GM19025 (cell line): ENCODE measurements at regions not wholly inside any gene's neighbourhood (a gene's known extent, or its start where the extent isn't known, plus 50 kb on each side); places are given as distances from the start of the nearest gene placed in this dataset.
"Not testable (repeated sequence)": the region's sequence is repeated elsewhere in the genome, so short reads cannot be mapped to it uniquely, and the experiment has no call there.

Source experiments
- ATAC-seq: cut with Tn5 transposase; IDR thresholded peaks from one replicate; pipeline ENCODE4 v1.9.1; 2021; ENCODE audit warnings: mild to moderate bottlenecking, low read depth, moderate library complexity; ENCODE audit not compliant: unreplicated experiment

DNA sequence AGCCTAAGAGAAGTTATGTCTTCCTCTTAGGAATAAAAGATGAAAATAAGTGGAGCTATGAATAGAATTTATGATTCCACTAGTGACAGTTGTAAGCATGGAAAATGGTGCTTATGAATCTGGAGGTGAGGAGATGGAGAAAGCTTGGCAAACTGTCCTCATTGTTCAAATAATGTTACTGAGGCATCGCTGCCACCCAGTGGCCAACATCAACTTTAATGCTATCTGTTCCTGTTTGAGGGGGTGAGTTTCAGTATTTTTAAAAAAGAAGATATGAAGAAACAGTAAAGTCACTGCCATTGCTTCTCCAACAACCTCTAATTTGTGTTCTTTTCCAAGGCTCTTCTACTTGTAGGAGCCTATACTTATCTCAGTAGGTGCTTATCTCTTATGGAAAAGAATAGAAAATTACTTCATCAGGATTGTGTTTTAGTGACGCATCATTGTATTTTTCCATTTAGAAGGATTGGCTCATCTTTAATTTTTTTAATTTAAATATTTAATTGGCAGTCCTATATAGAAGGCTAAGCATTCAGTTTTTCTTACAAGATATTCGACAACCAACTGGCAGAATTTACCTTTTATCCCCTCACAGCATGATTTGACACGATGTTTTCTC is 260.4 kb upstream of the P2RY1 start:
- no peak for ATAC-seq

DNA sequence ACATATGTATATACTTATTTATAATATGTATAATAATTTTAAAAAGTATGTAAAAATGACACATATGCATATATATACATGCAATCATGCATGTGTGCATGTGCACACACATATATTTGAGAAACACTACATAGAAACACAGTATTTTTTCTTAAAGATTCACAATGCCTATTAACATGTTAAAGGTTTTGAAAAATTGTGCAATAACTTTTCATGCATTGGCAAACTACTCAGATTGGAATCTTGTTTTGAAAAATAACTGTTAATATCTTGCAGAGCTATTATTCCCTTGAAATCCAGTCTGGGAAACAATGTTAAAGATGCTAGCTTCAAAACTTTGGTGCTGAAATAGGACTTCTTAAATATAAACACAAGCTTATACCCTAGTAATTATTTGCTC is 256.2 kb upstream of the P2RY1 start:
- no peak for ATAC-seq

DNA sequence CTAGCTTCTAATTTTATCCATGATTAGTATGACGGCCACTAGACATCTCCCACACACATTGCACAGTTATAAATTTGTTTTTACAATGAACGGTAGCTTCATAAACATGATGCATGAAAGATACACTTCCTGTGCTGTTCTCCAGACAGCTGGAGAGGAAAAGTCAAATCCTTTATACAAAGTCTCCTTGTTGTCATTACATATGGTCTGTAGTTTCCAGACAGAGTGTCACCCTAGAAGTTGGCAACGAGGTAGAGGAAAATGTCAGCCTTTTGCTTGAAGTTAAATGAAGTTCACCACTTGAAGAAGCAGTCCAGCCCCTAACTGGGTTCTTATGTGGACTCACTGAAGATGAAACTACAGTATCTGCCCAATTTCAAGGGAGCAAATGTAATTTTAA is 253.0 kb upstream of the P2RY1 start:
- ATAC-seq: no peak

DNA sequence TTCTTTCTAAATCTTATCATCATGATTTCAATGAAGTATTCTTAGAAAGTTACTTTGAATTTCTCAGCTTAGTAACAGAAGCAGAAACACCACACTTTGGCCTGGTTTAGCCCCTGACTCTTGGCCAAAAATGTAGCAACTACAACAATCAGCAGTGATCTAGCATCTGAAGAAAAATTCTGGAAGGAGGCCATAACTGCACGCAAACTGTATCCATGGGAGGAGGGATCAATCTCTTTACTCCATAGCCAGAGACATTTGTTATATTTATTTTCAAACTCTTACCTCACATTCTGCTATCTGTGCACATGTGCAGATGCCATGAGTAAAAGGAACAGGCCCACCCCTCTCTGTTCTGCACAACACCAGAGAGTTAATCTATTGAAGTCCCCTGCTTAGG is 251.0 kb upstream of the P2RY1 start:
- no peak for ATAC-seq

DNA sequence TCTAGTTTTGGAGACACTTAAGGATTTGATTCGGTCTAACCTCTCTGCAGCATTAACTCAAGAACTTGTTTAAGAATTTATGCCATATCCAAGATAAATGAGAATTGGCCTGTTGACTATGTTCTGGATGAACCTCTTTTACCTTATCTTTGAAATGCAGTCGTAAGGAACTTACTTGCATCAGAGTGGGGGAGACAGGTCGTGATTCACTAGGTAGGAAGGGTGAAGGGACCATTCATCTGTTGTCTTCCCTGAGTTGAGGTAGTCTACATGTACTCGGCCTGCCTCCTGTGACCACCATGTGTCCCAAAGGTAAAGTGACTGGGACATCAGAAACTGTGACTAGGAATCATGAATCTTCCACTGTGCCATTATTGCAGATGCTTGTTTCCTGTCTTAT is 248.0 kb upstream of the P2RY1 start:
- no peak for ATAC-seq

DNA sequence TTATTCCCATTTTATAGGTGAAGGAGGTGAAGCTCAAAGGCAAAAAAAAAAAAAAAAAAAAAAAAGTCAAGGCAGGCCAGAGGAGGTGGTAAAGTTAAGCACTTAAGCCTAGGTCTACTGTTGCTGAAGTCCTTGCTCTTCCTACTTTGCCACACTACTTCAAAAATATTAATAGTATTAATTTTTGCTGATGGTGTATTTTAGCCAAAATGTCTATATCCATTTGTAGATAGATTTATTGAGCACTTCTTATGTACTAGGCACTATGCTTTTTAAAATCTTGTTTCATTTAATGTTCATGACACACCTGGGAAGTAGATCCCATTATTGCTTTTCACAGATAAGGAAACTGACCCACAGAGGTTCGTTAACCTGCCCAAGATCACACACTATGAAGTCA is 247.1 kb upstream of the P2RY1 start:
- no peak for ATAC-seq

DNA sequence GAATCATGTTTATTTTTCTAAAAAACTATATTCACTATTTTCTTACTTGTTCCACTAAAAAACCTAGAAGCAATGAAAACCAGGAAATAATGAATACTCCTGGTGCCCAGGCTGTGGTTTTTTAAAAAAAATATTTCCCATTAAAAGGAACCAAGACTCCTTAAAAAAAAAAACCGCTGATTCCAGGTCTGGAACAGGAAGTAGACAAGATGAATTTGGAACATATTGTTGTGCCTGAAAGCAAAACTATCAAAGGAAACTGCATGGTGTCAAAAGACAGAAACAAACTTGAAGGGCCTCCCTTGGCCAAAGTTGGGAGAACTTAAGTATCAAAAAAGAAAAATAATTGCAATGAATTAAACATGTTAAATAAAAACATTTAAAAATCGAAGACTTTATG is 245.3 kb upstream of the P2RY1 start:
- ATAC-seq: no peak

DNA sequence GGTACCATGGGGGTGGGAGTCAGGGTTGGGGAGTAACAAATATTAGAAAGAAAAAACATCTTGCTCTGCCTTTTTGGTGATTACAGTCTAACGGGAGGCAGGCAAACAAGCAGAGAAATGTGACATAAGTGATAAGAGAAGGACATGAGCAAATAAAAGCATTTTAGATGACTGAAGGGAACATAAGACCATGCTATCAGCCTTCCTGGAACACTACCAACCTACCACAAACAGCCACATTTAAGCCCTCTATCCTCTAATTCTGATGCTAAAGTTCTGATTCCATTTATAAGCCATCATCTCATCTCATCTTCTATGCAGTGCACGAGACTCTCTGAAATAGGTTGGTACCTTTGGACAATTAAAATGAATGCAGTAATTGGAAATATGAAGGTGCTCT is 243.4 kb upstream of the P2RY1 start:
- no peak for ATAC-seq

DNA sequence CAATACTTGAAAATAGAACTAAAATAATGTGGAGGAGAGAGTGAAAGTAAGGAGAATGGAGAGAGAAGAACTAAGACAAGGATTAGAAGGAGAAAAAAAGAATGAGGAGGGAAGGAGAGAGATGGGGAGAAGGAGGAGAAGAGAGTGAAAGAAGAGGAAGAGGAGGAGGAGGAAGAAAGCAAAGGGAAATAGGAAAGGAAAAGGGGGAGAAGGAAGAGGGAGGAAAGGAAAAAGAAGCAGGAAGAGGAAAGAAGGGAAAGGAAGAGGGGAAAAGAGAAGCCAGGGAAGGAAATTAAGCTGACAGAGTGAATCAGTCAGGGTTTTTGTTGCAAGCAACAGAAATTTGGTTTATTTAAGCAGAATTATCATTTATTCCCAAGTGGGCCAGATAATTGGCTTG is 241.7 kb upstream of the P2RY1 start:
- ATAC-seq: no peak

DNA sequence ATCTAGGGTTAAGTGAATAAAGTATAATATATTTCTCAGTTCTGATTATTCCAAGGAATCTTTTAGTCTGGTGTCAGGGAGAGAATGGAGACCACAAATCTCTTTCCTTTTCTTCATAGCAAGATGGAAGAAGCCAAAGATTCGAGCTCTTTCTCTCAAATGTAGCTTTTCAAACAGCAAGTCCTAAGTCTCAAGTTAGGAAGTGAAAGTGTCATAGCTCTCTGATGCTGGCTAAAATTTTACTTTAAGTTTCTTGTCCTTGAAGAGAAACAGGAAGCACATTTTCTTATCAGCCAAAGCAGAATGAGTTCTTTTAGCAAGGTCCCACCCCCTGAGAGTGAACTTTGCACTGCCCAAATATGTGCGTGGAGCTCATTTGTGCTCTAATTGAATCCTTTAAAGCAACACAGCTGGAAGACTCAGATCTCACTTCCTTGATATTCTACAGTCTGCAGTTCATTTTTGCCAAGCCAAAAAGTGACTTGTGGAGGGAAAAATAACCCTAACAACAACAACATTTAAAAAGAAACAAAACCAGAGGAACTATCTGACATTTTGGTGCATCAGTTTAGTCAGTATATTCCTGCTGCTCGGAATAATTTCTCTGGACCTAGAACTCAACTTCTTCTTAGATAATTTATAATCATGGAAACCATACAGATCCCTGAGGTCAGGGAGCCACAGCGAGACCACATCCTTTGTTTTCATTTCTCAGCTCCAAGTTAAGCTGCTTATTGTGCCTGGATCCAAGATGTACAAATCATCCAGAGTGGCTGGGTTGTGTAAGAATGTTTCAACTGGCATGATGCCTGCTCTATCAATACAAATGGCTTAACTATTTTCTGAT is 238.7 kb upstream of the P2RY1 start:
- peak; percentile 99 for ATAC-seq

DNA sequence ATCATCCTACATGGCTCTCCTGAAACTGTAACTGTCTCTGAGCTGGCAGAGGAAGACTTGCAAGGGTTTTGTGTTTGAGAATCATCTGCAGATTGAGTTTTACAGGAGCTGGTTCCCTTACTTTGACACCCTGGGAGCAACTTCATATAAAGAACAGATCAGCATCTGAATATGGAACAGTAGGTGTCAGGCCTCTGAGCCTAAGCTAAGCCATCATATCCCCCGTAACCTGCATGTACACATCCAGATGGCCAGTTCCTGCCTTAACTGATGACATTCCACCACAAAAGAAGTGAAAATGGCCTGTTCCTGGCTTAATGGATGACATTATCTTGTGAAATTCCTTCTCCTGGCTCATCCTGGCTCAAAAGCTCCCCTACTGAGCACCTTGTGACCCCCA is 238.1 kb upstream of the P2RY1 start:
- ATAC-seq: not testable (repeated sequence)

DNA sequence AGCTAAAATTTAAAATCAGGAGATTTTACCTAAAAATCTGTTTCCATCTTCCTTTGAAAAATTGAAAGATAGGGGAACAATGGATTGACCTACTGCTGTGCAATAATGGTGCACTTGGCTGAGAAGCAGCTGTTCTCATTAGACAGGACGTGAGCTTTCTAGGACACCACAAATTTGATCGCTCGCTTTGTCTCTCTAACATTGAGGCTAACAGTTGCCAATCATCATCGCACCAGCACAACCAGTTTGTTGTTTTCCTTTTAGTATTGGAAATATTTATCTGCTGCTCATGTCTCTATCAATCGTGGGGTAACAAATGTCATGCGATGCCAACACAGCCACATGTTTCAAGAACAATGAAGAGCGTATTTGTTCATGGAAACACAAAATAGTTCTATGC is 228.8 kb upstream of the P2RY1 start:
- ATAC-seq: no peak

DNA sequence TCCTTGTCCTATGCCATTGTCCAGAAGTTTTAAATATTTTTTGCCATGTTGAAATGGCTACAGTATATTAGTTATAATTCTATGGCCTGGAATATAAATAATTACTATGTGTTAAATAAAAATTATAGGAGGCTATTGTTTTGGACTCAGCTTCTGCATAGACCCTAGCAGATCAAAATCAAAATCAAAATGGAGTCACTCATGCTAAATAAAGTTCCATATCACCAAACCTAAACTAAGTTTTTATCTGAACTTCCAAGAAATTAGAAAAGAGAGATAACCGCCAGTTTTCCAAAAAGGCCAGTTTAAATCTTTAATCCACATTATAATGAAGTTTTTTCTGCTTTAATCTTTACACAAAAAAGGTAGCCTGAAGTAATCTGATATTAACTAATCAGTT is 227.8 kb upstream of the P2RY1 start:
- no peak for ATAC-seq

DNA sequence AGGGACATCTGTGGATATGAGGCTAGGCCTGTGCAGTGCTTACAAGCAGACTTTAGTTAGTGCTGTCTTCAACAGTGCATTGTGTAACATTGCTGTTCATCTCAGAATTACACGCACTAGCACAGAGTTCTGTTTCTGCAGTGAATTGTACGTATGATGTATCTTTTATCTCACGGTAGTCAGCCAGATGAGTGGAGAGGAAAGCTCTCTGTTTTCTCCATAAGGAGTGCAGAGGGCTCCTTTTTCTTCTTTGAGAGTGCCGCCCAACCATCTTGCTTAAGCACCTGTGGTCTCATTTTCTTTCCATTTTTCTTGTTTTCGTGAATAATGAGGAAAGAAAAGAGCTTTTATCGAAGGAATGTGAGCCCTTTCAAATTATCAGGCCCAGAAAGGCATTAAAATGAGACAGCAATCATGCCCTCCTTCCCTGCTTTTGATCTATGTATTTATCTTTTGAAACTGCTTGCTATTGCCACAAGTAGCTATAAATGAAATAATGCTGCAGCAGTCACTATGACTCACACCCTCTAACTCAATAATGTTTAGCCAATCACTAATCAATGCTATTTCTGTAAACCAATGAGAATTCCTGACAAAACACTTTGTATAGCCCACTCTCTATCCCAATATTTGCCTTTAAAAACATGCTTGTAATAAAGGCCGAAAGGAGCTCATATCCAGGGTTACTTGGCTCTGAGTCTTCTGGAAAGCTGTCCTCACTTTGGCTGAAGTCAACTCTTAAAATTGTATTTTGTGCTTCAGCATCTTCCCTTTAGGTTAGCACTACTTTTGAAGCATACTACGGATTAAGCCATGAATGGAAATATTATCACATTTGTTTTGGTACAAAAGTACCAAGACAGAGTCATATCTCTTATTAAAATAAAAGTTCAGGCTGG is 226.0 kb upstream of the P2RY1 start:
- no peak for ATAC-seq

DNA sequence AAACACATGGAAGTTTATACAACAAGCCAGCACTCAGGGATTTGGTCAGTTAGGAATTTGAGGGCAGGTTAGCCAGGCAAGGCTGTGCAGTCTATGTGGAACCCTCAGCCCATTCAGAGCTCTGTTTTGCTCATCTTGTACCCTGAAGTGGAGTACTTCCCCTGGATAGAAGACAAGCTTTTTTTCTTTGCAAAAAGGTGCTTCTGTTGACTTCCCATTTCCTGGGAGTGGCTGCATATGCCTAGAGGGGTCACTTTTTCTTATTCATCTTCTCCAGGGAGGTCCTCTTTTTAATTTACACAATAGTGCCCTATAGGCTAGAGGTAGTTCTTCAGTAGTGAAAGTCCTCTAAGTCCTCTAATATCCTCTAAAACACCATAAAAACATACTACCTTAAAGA is 225.0 kb upstream of the P2RY1 start:
- ATAC-seq: no peak

DNA sequence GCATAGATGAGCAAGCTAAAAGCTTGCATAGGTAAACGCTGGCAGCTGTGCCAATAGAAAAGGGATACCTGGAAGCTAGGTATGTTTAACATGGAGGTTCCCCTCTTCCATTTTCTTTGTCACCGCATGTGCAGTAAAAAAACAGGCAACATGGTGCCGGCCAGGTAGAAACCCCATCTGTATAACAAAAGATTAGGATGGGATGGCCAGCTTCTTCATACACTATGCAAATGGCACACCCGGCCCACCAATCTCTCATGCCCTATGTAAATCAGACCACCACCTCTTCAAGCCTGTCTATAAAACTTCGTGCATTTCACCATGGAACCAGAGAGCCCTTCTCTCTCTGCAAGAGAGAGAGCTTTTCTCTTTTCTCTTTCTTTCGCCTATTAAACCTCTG is 224.3 kb upstream of the P2RY1 start:
- ATAC-seq: no peak

DNA sequence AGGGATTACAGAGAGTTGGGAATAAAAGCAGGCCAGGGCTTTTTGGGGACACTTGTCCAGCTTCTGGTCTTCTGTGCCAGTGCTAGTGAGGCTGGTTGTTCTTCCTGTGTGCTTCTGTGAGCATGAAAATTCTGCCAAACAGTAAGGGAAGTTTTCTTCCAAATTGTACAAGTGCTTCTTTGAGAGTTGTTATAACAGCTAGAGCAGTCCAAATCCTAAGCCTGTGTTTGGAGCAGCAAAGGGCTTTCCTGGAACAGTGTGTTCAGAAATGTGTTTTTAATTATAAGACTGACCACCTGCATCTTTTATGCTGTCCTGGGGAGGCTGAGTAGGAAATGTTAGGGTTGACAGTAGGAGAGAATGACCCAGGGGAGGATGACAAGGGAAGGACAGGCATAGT is 223.0 kb upstream of the P2RY1 start:
- no peak for ATAC-seq

DNA sequence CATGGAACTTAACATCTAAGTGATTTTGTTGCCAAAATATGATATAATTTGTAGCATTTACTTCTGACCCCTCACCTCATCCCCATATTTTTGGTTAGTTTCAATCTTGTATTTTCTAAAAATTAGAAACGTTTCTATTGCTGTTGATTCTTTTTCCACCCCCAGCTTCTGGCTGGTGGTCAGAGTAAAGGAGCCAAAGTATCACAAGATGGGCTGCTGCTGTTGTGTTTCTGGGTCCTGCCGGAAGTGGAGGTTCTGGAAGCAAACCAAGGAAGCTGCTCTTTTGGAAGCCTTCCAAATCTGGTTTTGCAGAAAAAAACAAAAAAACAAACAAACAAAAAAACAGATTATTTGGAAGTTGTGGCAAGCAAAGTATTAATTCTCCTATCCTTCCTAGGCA is 221.1 kb upstream of the P2RY1 start:
- ATAC-seq: no peak

DNA sequence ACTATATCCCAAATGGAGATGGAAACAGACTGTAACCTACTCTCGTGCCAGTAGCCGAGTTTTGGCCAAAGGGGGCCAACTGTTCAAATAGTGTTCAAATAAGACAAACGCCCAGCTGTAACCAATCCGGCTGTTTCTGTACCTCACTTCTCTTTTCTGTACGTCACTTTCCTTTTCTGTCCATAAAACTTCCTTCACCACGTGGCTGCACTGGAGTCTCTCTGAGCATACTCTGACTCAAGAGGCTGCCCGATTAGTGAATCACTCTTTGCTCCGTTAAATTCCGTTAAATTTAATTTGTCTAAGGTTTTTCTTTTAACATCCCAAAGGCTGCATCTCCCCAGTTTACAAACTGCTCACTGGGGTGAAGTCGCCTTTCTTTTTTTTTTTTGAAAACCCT is 219.2 kb upstream of the P2RY1 start:
- no peak for ATAC-seq

DNA sequence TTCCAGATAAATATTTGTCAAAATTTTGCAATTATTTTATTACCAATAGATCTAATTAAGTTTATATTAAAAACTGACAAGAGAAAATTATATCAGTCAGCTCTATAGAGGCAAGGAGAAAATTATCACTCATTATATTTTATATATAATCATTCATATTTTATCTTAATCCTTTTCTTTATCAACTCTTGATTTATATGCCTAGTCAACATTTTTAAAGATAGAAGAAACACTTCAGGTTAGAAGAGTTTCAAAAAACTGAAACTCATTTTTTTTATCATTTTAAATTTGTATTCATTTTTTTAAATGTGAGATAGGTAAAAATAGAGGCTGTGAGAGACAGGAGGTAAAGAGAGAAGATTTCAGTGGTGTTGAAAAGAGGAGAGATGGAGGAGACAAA is 217.3 kb upstream of the P2RY1 start:
- no peak for ATAC-seq

DNA sequence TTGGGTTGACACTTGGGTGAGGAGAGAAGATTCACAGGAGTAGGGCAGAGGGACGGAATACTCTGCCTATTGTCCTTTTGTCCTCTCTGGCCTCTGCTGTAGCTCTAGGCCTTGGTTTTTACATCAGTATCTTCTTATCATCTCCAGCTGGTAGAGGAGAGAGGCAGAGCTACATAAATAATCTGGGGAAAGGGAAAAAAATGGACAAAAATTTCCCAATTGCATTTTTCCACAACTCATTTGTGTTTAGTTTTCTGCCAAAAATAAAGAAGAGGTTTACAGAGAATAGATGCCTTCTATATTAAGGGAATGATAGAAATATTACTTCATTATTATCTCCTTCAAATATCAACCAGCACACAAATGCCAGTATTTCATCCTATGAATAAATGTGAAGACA is 216.4 kb upstream of the P2RY1 start:
- ATAC-seq: no peak
